ENCODE measurements at regions not wholly inside any gene's neighbourhood (a gene's known extent, or its start where the extent isn't known, plus 50 kb on each side); places are given as distances from the start of the nearest gene placed in this dataset.
"Not testable (repeated sequence)": the region's sequence is repeated elsewhere in the genome, so short reads cannot be mapped to it uniquely, and the experiment has no call there.

- Histone ChIP-seq H3K9me3 (peaks cover 0 to 2% (median 0%) of the 10 kb centered on the region in 8 donors), H3K36me3 (no peaks in the 10 kb centered on the region), H3K4me1 (no peaks in the 10 kb centered on the region), H3K4me3 (no peak overlapping the region), H3K27me3 (replicated peaks in 1 of 7) (no peaks in the 10 kb centered on the region), H3K27ac (no peak overlapping the region)
- 85 to 91% (median 90%) methylated on average over 1 of the region's 1 CpG for WGBS, 5 donors
- no peak for DNase-seq
- intact Hi-C loops (cut with DNase I; ENCODE audit: low total_unique reads), result no loop called here
- no peak for TF ChIP-seq POLR2AphosphoS5 (IDR thresholded peaks at IDR 0.05)
- TF ChIP-seq CTCF (IDR thresholded peaks at IDR 0.05 in 8 of 11, conservative IDR thresholded peaks at IDR 0.05 in 3 of 11), result no peak
- TF ChIP-seq POLR2A (IDR thresholded peaks at IDR 0.05), result no peak
These were observed 454.9 kb downstream of the PDGFC start for GRCh38 chr4:156516698-156517097.

- Histone ChIP-seq H3K9me3 (peaks cover 0 to 8% (median 0%) of the 10 kb centered on the region in 8 donors), H3K36me3 (no peaks in the 10 kb centered on the region), H3K27me3 (replicated peaks in 1 of 7) (no peaks in the 10 kb centered on the region), H3K4me3 (no peak overlapping the region), H3K4me1 (no peaks in the 10 kb centered on the region), H3K27ac (no peak overlapping the region)
- no peak for DNase-seq
- TF ChIP-seq POLR2AphosphoS5 (IDR thresholded peaks at IDR 0.05), result no peak
- no peak for TF ChIP-seq POLR2A (IDR thresholded peaks at IDR 0.05)
- no peak for TF ChIP-seq CTCF (IDR thresholded peaks at IDR 0.05 in 8 of 11, conservative IDR thresholded peaks at IDR 0.05 in 3 of 11)
- 55 to 75% (median 64%) methylated on average over 3 of the region's 3 CpGs for WGBS, 5 donors
- intact Hi-C loops (cut with DNase I; ENCODE audit: low total_unique reads), result no loop called here
These were observed 456.3 kb downstream of the PDGFC start for GRCh38 chr4:156515295-156515694.

GRCh38 chr4:156512622-156513021, 459.0 kb downstream of the PDGFC start:
- intact Hi-C loops (cut with DNase I; ENCODE audit: low total_unique reads), result no loop called here
- Histone ChIP-seq H3K9me3 (peaks cover 0 to 8% (median 0%) of the 10 kb centered on the region in 8 donors), H3K4me3 (no peak overlapping the region), H3K4me1 (no peaks in the 10 kb centered on the region), H3K36me3 (no peaks in the 10 kb centered on the region), H3K27me3 (replicated peaks in 1 of 7) (no peaks in the 10 kb centered on the region), H3K27ac (no peak overlapping the region)
- DNase-seq, result no peak
- WGBS, 5 donors, result 54 to 78% (median 68%) methylated on average over 2 of the region's 2 CpGs
- TF ChIP-seq CTCF (IDR thresholded peaks at IDR 0.05 in 8 of 11, conservative IDR thresholded peaks at IDR 0.05 in 3 of 11) (no peak), POLR2A (IDR thresholded peaks at IDR 0.05) (no peak), POLR2AphosphoS5 (IDR thresholded peaks at IDR 0.05) (no peak)

GRCh38 chr4:156509921-156510320, 461.7 kb downstream of the PDGFC start:
- H3K4me3 ChIP-seq; H3K27me3 ChIP-seq (replicated peaks in 1 of 7); H3K36me3 ChIP-seq; H3K4me1 ChIP-seq; H3K27ac ChIP-seq; DNase-seq; intact Hi-C loops (cut with DNase I; ENCODE audit: low total_unique reads): not testable (repeated sequence)
- 64 to 88% (median 82%) methylated on average over 1 of the region's 1 CpG for WGBS, 5 donors
- H3K9me3 ChIP-seq, result peaks cover 0 to 13% (median 0%) of the 10 kb centered on the region in 8 donors

Data from spleen (tissue), 11 donors.